Sigmoid colon (tissue), 6 donors: ENCODE measurements at regions not wholly inside any gene's neighbourhood (a gene's known extent, or its start where the extent isn't known, plus 50 kb on each side); places are given as distances from the start of the nearest gene placed in this dataset.

Experiments
- DNase-seq: peaks from one replicate; pipeline ENCODE4 v3.0.0-alpha.2; 2019
- H3K27ac ChIP-seq, 4 donors: fragments of 200-600 bp; sonication (generic); one replicate each; pipeline ENCODE4 v1.5.1; 2016 to 2019; ENCODE audit warnings: mild to moderate bottlenecking in 1 of 4
- H3K27me3 ChIP-seq, 3 donors: fragments of 200-600 bp; sonication (generic); one replicate each; pipeline ENCODE4 v1.5.1; 2019; ENCODE audit warnings: mild to moderate bottlenecking in 1 of 3
- H3K36me3 ChIP-seq, 4 donors: fragments of 200-600 bp; sonication (generic); one replicate each; pipeline ENCODE4 v1.5.1; 2016 to 2019
- H3K4me1 ChIP-seq, 4 donors: fragments of 200-600 bp; sonication (generic); one replicate each; pipeline ENCODE4 v1.5.1; 2017 to 2019
- H3K4me3 ChIP-seq, 4 donors: fragments of 200-600 bp; sonication (generic); one replicate each; pipeline ENCODE4 v1.5.1; 2017 to 2019; ENCODE audit warnings: mild to moderate bottlenecking in 2 of 4, moderate library complexity in 1 of 4
- H3K9me3 ChIP-seq, 4 donors: fragments of 200-600 bp in 3 of 4; sonication (generic) in 3 of 4; one replicate each; pipeline versions ENCODE4 v1.5.1 to v1.6.1; 2013 to 2019
- CTCF ChIP-seq, 4 experiments: fragments of 450-650 bp in 3 of 4; fragments of 200-600 bp in 1 of 4; IDR thresholded peaks; one replicate each; pipeline ENCODE4 v1.5.1; 2016 to 2019; ENCODE audit warnings: antibody characterized with exemption in 4 of 4, mild to moderate bottlenecking in 3 of 4, moderate library complexity in 2 of 4
- EP300 ChIP-seq, 4 donors: sonication (generic); formaldehyde crosslinking; IDR thresholded peaks; one replicate each; pipeline ENCODE4 v1.6.1; 2017; ENCODE audit warnings: antibody characterized with exemption in 4 of 4
- POLR2A ChIP-seq, 2 donors: fragments of 450-650 bp; IDR thresholded peaks; one replicate each; pipeline ENCODE4 v1.6.1; 2016; ENCODE audit warnings: antibody characterized with exemption in 2 of 2, mild to moderate bottlenecking in 2 of 2, moderate library complexity in 2 of 2
- POLR2AphosphoS5 ChIP-seq, 4 donors: sonication (generic); formaldehyde crosslinking; IDR thresholded peaks; one replicate each; pipeline ENCODE4 v1.6.1; 2017; ENCODE audit warnings: antibody characterized with exemption in 4 of 4
- WGBS, 2 donors: extraction: QIAGEN DNeasy Blood & Tissue Kit; methylation state at CpG; one replicate each; pipeline ENCODE4 v1.1.7; 2013; 5-methylcytosine and 5-hydroxymethylcytosine counted together
- intact Hi-C: fragments of 100-400 bp; cut with DNase I; formaldehyde crosslinking; loops from one replicate; pipeline ENCODE4 v1.15.1; 2023
- donor health status: healthy with polysubstance abuse.
- donor health status: healthy.

- H3K4me1 ChIP-seq = no peaks in the 10 kb centered on the region
- H3K27ac ChIP-seq = no peak overlapping the region
- no peak overlapping the region for H3K4me3 ChIP-seq
- TF ChIP-seq POLR2AphosphoS5 (IDR thresholded peaks at IDR 0.05) (no peak), POLR2A (IDR thresholded peaks at IDR 0.05) (no peak), CTCF (IDR thresholded peaks at IDR 0.05) (no peak), EP300 (IDR thresholded peaks at IDR 0.05) (no peak)
- no peaks in the 10 kb centered on the region for H3K36me3 ChIP-seq
- H3K9me3 ChIP-seq = no peaks in the 10 kb centered on the region
- intact Hi-C loops = no loop called here
- WGBS, 2 donors = 82 to 92% methylated on average over 1 of the region's 1 CpG
- no peak for DNase-seq
- H3K27me3 ChIP-seq = no peaks in the 10 kb centered on the region
Observed at GRCh38 chr3:40864915-40865314, 334.4 kb upstream of the CTNNB1 start.

GRCh38 chr3:40867797-40868196, 331.5 kb upstream of the CTNNB1 start:
- Histone ChIP-seq H3K27ac (no peak overlapping the region), H3K4me3 (no peak overlapping the region), H3K4me1 (no peaks in the 10 kb centered on the region), H3K9me3 (no peaks in the 10 kb centered on the region), H3K36me3 (no peaks in the 10 kb centered on the region), H3K27me3 (no peaks in the 10 kb centered on the region)
- TF ChIP-seq CTCF (IDR thresholded peaks at IDR 0.05) = no peak
- no peak for TF ChIP-seq POLR2AphosphoS5 (IDR thresholded peaks at IDR 0.05)
- no peak for TF ChIP-seq POLR2A (IDR thresholded peaks at IDR 0.05)
- TF ChIP-seq EP300 (IDR thresholded peaks at IDR 0.05) = no peak
- no peak for DNase-seq
- 94% methylated on average over 3 of the region's 3 CpGs for WGBS, 2 donors
- intact Hi-C loops = no loop called here

- Histone ChIP-seq H3K27ac (no peak overlapping the region), H3K4me3 (no peak overlapping the region), H3K27me3 (no peaks in the 10 kb centered on the region), H3K4me1 (no peaks in the 10 kb centered on the region), H3K9me3 (no peaks in the 10 kb centered on the region), H3K36me3 (no peaks in the 10 kb centered on the region)
- 78 to 81% methylated on average over 4 of the region's 4 CpGs for WGBS, 2 donors
- no peak for TF ChIP-seq POLR2A (IDR thresholded peaks at IDR 0.05)
- TF ChIP-seq CTCF (IDR thresholded peaks at IDR 0.05) = no peak
- TF ChIP-seq POLR2AphosphoS5 (IDR thresholded peaks at IDR 0.05) = no peak
- no peak for TF ChIP-seq EP300 (IDR thresholded peaks at IDR 0.05)
- intact Hi-C loops = no loop called here
- DNase-seq = no peak
Observed at GRCh38 chr3:40869013-40869412, 330.3 kb upstream of the CTNNB1 start.

GRCh38 chr3:40869939-40870338, 329.4 kb upstream of the CTNNB1 start:
- intact Hi-C loops = no loop called here
- Histone ChIP-seq H3K4me3 (no peak overlapping the region), H3K36me3 (no peaks in the 10 kb centered on the region), H3K4me1 (no peaks in the 10 kb centered on the region), H3K9me3 (no peaks in the 10 kb centered on the region), H3K27ac (no peak overlapping the region), H3K27me3 (no peaks in the 10 kb centered on the region)
- TF ChIP-seq EP300 (IDR thresholded peaks at IDR 0.05) (no peak), CTCF (IDR thresholded peaks at IDR 0.05) (no peak), POLR2AphosphoS5 (IDR thresholded peaks at IDR 0.05) (no peak), POLR2A (IDR thresholded peaks at IDR 0.05) (no peak)
- WGBS, 2 donors = 81 to 92% methylated on average over 2 of the region's 2 CpGs
- no peak for DNase-seq

- no peaks in the 10 kb centered on the region for H3K27me3 ChIP-seq
- no peak overlapping the region for H3K4me3 ChIP-seq
- no peaks in the 10 kb centered on the region for H3K9me3 ChIP-seq
- no peak for DNase-seq
- intact Hi-C loops = no loop called here
- H3K27ac ChIP-seq = no peak overlapping the region
- WGBS, 2 donors = 80 to 93% methylated on average over 4 of the region's 4 CpGs
- no peaks in the 10 kb centered on the region for H3K36me3 ChIP-seq
- no peak for TF ChIP-seq CTCF (IDR thresholded peaks at IDR 0.05)
- no peak for TF ChIP-seq EP300 (IDR thresholded peaks at IDR 0.05)
- TF ChIP-seq POLR2AphosphoS5 (IDR thresholded peaks at IDR 0.05) = no peak
- TF ChIP-seq POLR2A (IDR thresholded peaks at IDR 0.05) = no peak
- H3K4me1 ChIP-seq = peaks cover 0 to 6% (median 0%) of the 10 kb centered on the region in 4 donors
Observed at GRCh38 chr3:40871394-40871793, 327.9 kb upstream of the CTNNB1 start.
